CD14-positive monocyte (primary cell): ENCODE measurements at regions not wholly inside any gene's neighbourhood (a gene's known extent, or its start where the extent isn't known, plus 50 kb on each side); places are given as distances from the start of the nearest gene placed in this dataset.
"Not testable (repeated sequence)": the region's sequence is repeated elsewhere in the genome, so short reads cannot be mapped to it uniquely, and the experiment has no call there.

Experiments used
- DNase-seq, 3 donors: peaks; one replicate each; pipeline ENCODE4 v3.0.0-alpha.2; 2011 to 2022
- H2AFZ ChIP-seq: 2 replicates; pipeline ENCODE4 v1.6.0; 2012; ENCODE audit warnings: mild to moderate bottlenecking, low read depth, low read length, inconsistent platforms; ENCODE audit not compliant: insufficient read depth, poor library complexity, severe bottlenecking
- H3K27ac ChIP-seq, 2 donors: 1 replicate in 1 of 2; 2 replicates in 1 of 2; pipeline ENCODE4 v1.5.1; 2012 to 2013; ENCODE audit warnings: low read length in 2 of 2, control low read depth in 1 of 2, inconsistent platforms in 1 of 2, low read depth in 1 of 2, mild to moderate bottlenecking in 1 of 2
- H3K27me3 ChIP-seq, 2 donors: one replicate each; pipeline versions ENCODE4 v1.6.0 to v1.6.1; 2011 to 2013; ENCODE audit warnings: low read length in 2 of 2; ENCODE audit not compliant: control insufficient read depth in 2 of 2, insufficient read depth in 2 of 2
- H3K36me3 ChIP-seq, 2 donors: replicated peaks in 1 of 2; 1 replicate in 1 of 2; 2 replicates in 1 of 2; pipeline versions ENCODE4 v1.5.1 to v1.6.1; 2012 to 2013; ENCODE audit warnings: low read length in 2 of 2, control low read depth in 1 of 2, inconsistent platforms in 1 of 2, mild to moderate bottlenecking in 1 of 2; ENCODE audit not compliant: insufficient read depth in 2 of 2, control insufficient read depth in 1 of 2
- H3K4me1 ChIP-seq, 2 donors: 1 replicate in 1 of 2; 2 replicates in 1 of 2; pipeline versions ENCODE4 v1.5.1 to v1.6.1; 2012 to 2013; ENCODE audit warnings: low read length in 2 of 2, control low read depth in 1 of 2, inconsistent platforms in 1 of 2, mild to moderate bottlenecking in 1 of 2, moderate library complexity in 1 of 2; ENCODE audit not compliant: insufficient read depth in 2 of 2, control insufficient read depth in 1 of 2
- H3K4me2 ChIP-seq: replicated peaks from 2 replicates; pipeline ENCODE3; 2012; ENCODE audit warnings: low read length, moderate library complexity, mild to moderate bottlenecking; ENCODE audit not compliant: poor library complexity, severe bottlenecking; ENCODE audit errors: extremely low read depth
- H3K4me3 ChIP-seq, 3 experiments: fragments of 200-600 bp in 1 of 3; sonication (generic) in 1 of 3; replicated peaks in 1 of 3; 1 replicate in 2 of 3; 2 replicates in 1 of 3; pipeline ENCODE4 v1.5.1; 2011 to 2013; ENCODE audit warnings: low read length in 3 of 3, mild to moderate bottlenecking in 3 of 3, control low read depth in 2 of 3, low read depth in 2 of 3, inconsistent platforms in 1 of 3, moderate library complexity in 1 of 3
- H3K79me2 ChIP-seq: 2 replicates; pipeline ENCODE4 v1.6.0; 2012; ENCODE audit warnings: mild to moderate bottlenecking, control low read depth, inconsistent platforms, low read length, moderate library complexity; ENCODE audit not compliant: insufficient read depth
- H3K9ac ChIP-seq: 2 replicates; pipeline ENCODE4 v1.6.0; 2017; ENCODE audit warnings: low read length, mild to moderate bottlenecking; ENCODE audit not compliant: insufficient read depth, poor library complexity, severe bottlenecking
- H3K9me3 ChIP-seq, 2 donors: replicated peaks in 1 of 2; 1 replicate in 1 of 2; 2 replicates in 1 of 2; pipeline versions ENCODE4 v1.5.1 to v1.6.1; 2012 to 2013; ENCODE audit warnings: low read length in 2 of 2, control low read depth in 1 of 2; ENCODE audit not compliant: control insufficient read depth in 1 of 2, insufficient read depth in 1 of 2
- H4K20me1 ChIP-seq: 2 replicates; pipeline ENCODE4 v1.6.0; 2012; ENCODE audit warnings: mild to moderate bottlenecking, low read length, control low read depth, moderate library complexity; ENCODE audit not compliant: insufficient read depth
- H3K27ac Mint-ChIP-seq, 7 donors: one replicate each; pipeline ENCODE4 v1.8.0; 2020; ENCODE audit warnings: mild to moderate bottlenecking in 7 of 7, mixed read lengths in 7 of 7, moderate library complexity in 6 of 7, inconsistent platforms in 2 of 7
- H3K27me3 Mint-ChIP-seq, 3 donors: one replicate each; pipeline ENCODE4 v1.8.0; 2021 to 2022; ENCODE audit warnings: low read depth in 3 of 3, mild to moderate bottlenecking in 3 of 3, mixed read lengths in 3 of 3, moderate library complexity in 3 of 3, inconsistent platforms in 1 of 3
- H3K36me3 Mint-ChIP-seq, 2 donors: one replicate each; pipeline ENCODE4 v1.8.0; 2020; ENCODE audit warnings: mixed read lengths in 2 of 2, inconsistent platforms in 1 of 2, mild to moderate bottlenecking in 1 of 2
- H3K4me1 Mint-ChIP-seq: one replicate; pipeline ENCODE4 v1.8.0; 2020; ENCODE audit warnings: mild to moderate bottlenecking, mixed read lengths
- H3K4me3 Mint-ChIP-seq, 2 donors: one replicate each; pipeline ENCODE4 v1.8.0; 2020; ENCODE audit warnings: mild to moderate bottlenecking in 2 of 2, mixed read lengths in 2 of 2, moderate library complexity in 1 of 2
- H3K9me3 Mint-ChIP-seq, 7 donors: one replicate each; pipeline ENCODE4 v1.8.0; 2020 to 2022; ENCODE audit warnings: mixed read lengths in 7 of 7, mild to moderate bottlenecking in 6 of 7, moderate library complexity in 6 of 7, inconsistent platforms in 2 of 7
- WGBS: methylation state at CpG from one replicate; pipeline ENCODE4 v1.1.5; 2013; ENCODE audit warnings: missing lambda C conversion rate; ENCODE audit not compliant: insufficient coverage; 5-methylcytosine and 5-hydroxymethylcytosine counted together
- intact Hi-C, 2 donors: fragments of 100-400 bp; cut with micrococcal nuclease; formaldehyde crosslinking; loops; one replicate each; pipeline versions ENCODE4 v1.15.0 to v1.15.1; 2023
- TF ChIP-seq, protein P1 (sequence below): fragments of 200-600 bp; IDR thresholded peaks from one replicate; pipeline ENCODE4 v1.8.0; 2022; ENCODE audit warnings: antibody characterized with exemption, mild to moderate bottlenecking

DNA sequence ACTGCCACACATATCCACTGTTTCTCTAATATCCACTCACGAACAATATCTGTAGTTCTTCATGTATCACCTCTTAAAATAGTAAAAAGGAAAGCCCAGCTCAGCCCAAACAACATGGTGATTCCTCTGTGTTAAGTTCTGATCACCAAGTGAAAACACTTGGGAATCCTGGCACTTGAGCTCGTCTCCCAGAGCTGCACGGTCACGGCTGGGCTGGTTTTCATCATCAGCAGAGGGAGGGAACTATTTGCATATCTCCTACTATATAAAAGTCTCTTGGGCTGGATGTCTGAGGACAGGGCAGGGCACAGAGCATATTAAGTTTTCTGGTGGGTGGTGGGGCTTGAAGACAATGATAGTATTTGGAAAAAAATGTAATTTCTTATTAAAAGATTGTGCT, 870.6 kb downstream of the TMEM121 start:
- H3K4me2 ChIP-seq, result no peak overlapping the region
- H3K4me1 ChIP-seq, result no peaks in the 10 kb centered on the region
- H3K27me3 Mint-ChIP-seq, result peaks cover 0 to 2% (median 0%) of the 10 kb centered on the region in 3 donors
- intact Hi-C loops, result no loop called here
- no peaks in the 10 kb centered on the region for H3K36me3 ChIP-seq
- H2AFZ ChIP-seq, result no peak overlapping the region
- DNase-seq, result no peak
- no peaks in the 10 kb centered on the region for H3K9me3 ChIP-seq
- TF ChIP-seq, protein P1, sequence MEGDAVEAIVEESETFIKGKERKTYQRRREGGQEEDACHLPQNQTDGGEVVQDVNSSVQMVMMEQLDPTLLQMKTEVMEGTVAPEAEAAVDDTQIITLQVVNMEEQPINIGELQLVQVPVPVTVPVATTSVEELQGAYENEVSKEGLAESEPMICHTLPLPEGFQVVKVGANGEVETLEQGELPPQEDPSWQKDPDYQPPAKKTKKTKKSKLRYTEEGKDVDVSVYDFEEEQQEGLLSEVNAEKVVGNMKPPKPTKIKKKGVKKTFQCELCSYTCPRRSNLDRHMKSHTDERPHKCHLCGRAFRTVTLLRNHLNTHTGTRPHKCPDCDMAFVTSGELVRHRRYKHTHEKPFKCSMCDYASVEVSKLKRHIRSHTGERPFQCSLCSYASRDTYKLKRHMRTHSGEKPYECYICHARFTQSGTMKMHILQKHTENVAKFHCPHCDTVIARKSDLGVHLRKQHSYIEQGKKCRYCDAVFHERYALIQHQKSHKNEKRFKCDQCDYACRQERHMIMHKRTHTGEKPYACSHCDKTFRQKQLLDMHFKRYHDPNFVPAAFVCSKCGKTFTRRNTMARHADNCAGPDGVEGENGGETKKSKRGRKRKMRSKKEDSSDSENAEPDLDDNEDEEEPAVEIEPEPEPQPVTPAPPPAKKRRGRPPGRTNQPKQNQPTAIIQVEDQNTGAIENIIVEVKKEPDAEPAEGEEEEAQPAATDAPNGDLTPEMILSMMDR, result no peak
- H3K4me3 Mint-ChIP-seq, result no peak overlapping the region
- no peak overlapping the region for H3K9ac ChIP-seq
- H3K36me3 Mint-ChIP-seq, result no peaks in the 10 kb centered on the region
- no CpG with 5 or more reads among the region's 4 CpGs for WGBS
- peak overlapping the region in 1 of 7 donors; percentile 45 for H3K27ac Mint-ChIP-seq
- H4K20me1 ChIP-seq, result no peaks in the 10 kb centered on the region
- no peak overlapping the region for H3K27ac ChIP-seq
- no peak overlapping the region for H3K4me3 ChIP-seq
- H3K4me1 Mint-ChIP-seq, result no peaks in the 10 kb centered on the region
- H3K79me2 ChIP-seq, result no peaks in the 10 kb centered on the region
- no peaks in the 10 kb centered on the region for H3K27me3 ChIP-seq
- H3K9me3 Mint-ChIP-seq, result peaks cover 0 to 10% (median 3%) of the 10 kb centered on the region in 7 donors

DNA sequence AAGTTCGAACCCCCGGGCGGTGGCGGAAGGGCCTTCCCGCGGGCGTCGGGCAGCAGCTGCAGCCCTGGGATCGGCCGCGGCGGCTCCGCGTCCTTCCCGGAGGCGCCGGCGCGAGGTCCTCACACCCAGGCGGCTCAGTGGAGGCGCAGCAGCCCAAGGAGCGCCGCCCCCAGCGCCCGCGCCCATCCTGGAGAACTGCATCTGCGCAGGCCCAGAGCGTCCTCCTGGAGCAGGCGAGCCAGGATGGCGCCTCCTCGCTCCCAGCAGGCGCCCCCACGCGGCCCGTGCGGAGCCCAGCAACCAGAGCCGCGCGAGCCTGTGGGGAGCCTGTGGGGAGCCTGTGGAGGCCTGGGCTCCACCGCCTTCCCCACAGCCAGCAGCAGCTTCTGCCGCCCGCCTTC, 872.5 kb downstream of the TMEM121 start:
- H3K9ac ChIP-seq, DNase-seq, H3K36me3 ChIP-seq, H3K4me2 ChIP-seq, H3K27me3 ChIP-seq, H3K79me2 ChIP-seq, H3K9me3 ChIP-seq, H3K4me3 Mint-ChIP-seq, H3K36me3 Mint-ChIP-seq, H2AFZ ChIP-seq, H3K4me3 ChIP-seq, intact Hi-C loops, H3K27me3 Mint-ChIP-seq, H3K27ac ChIP-seq, H3K4me1 Mint-ChIP-seq, H4K20me1 ChIP-seq, H3K4me1 ChIP-seq, H3K27ac Mint-ChIP-seq: not testable (repeated sequence)
- peaks cover 0 to 10% (median 3%) of the 10 kb centered on the region in 7 donors for H3K9me3 Mint-ChIP-seq
- 83% methylated on average over 7 of the region's 42 CpGs for WGBS

DNA sequence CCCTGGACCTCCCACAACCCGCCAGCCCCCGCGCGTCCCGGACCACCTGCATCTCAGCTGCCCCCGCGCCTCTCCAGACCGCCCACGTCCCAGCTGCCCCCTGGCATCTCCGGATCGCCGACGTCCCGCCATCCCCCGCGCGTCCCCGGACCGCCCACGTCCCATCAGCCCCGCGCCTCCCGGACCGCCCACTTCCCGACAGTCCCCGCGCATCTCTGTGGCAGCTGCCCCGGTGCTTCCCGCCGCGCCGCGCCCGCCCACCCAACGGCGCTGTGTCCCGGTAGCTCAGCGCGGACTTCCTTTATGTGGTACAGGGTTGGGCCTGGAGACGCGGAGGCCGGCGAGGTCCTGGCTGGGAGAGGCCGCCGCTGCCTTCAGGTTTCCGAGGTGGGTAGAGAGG, 874.9 kb downstream of the TMEM121 start:
- H3K27me3 Mint-ChIP-seq, H3K27me3 ChIP-seq, H3K27ac ChIP-seq, H3K4me3 Mint-ChIP-seq, H3K4me3 ChIP-seq, H3K4me2 ChIP-seq, intact Hi-C loops, H3K9me3 ChIP-seq, H3K9ac ChIP-seq, H3K36me3 ChIP-seq, H3K4me1 Mint-ChIP-seq, H3K4me1 ChIP-seq, H2AFZ ChIP-seq, H3K27ac Mint-ChIP-seq, DNase-seq, H4K20me1 ChIP-seq, H3K79me2 ChIP-seq, H3K36me3 Mint-ChIP-seq: not testable (repeated sequence)
- 74% methylated on average over 15 of the region's 46 CpGs for WGBS
- H3K9me3 Mint-ChIP-seq, result peaks cover 0 to 10% (median 3%) of the 10 kb centered on the region in 7 donors
